NB4 (cell line): ENCODE measurements at regions not wholly inside any gene's neighbourhood (a gene's known extent, or its start where the extent isn't known, plus 50 kb on each side); places are given as distances from the start of the nearest gene placed in this dataset.

Source experiments
- POLR2A ChIP-seq: IDR thresholded peaks from 2 replicates; pipeline ENCODE4 v1.6.1; 2011; ENCODE audit warnings: mild to moderate bottlenecking; ENCODE audit not compliant: insufficient read length; ENCODE audit errors: extremely low read depth
- TF ChIP-seq, protein P1 (sequence below): IDR thresholded peaks from one replicate; pipeline ENCODE4 v1.5.1; 2012; ENCODE audit warnings: low read depth, low read length
- TF ChIP-seq, protein P2 (sequence below): IDR thresholded peaks from 2 replicates; pipeline ENCODE4 v1.6.1; 2011; ENCODE audit warnings: low read depth, low read length

DNA sequence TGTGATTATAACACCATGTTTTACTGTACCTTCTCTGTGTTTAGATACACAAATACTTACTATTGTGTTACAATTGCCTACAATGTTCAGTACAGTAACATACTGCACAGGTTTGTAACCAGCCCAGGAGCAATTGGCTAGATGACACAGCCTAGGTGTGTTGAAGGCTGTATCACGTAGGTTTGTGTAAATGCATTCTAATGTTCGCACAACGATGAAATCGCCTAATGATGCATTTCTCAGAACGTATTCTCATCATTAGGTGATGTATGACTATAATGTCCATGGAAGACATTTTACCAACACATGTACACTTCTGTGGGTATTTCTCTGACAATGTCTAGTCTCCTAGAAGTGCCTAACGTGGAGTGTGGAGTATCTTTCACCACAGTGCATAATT is 165.9 kb upstream of the KLF7 start:
- TF ChIP-seq POLR2A = no peak
- TF ChIP-seq, protein P1, sequence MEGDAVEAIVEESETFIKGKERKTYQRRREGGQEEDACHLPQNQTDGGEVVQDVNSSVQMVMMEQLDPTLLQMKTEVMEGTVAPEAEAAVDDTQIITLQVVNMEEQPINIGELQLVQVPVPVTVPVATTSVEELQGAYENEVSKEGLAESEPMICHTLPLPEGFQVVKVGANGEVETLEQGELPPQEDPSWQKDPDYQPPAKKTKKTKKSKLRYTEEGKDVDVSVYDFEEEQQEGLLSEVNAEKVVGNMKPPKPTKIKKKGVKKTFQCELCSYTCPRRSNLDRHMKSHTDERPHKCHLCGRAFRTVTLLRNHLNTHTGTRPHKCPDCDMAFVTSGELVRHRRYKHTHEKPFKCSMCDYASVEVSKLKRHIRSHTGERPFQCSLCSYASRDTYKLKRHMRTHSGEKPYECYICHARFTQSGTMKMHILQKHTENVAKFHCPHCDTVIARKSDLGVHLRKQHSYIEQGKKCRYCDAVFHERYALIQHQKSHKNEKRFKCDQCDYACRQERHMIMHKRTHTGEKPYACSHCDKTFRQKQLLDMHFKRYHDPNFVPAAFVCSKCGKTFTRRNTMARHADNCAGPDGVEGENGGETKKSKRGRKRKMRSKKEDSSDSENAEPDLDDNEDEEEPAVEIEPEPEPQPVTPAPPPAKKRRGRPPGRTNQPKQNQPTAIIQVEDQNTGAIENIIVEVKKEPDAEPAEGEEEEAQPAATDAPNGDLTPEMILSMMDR = no peak
- TF ChIP-seq, protein P2, sequence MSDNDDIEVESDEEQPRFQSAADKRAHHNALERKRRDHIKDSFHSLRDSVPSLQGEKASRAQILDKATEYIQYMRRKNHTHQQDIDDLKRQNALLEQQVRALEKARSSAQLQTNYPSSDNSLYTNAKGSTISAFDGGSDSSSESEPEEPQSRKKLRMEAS = no peak
